Peyer's patch (tissue), 4 donors: ENCODE measurements at regions not wholly inside any gene's neighbourhood (a gene's known extent, or its start where the extent isn't known, plus 50 kb on each side); places are given as distances from the start of the nearest gene placed in this dataset.

Experiments used
- POLR2A ChIP-seq, 2 donors: fragments of 450-650 bp; IDR thresholded peaks; one replicate each; pipeline ENCODE4 v1.5.1; 2017; ENCODE audit warnings: antibody characterized with exemption in 2 of 2, mild to moderate bottlenecking in 2 of 2, moderate library complexity in 2 of 2
- TF ChIP-seq, protein P1 (sequence below), 6 experiments: fragments of 450-650 bp in 4 of 6; fragments of 200-600 bp in 2 of 6; sonication (generic) in 1 of 6; IDR thresholded peaks; one replicate each; pipeline ENCODE4 v1.5.1; 2017 to 2019; ENCODE audit warnings: antibody characterized with exemption in 6 of 6, mild to moderate bottlenecking in 3 of 6, moderate library complexity in 1 of 6

GRCh38 chr17:34485999-34486398, 93.4 kb upstream of the TMEM132E start:
- TF ChIP-seq, protein P1, sequence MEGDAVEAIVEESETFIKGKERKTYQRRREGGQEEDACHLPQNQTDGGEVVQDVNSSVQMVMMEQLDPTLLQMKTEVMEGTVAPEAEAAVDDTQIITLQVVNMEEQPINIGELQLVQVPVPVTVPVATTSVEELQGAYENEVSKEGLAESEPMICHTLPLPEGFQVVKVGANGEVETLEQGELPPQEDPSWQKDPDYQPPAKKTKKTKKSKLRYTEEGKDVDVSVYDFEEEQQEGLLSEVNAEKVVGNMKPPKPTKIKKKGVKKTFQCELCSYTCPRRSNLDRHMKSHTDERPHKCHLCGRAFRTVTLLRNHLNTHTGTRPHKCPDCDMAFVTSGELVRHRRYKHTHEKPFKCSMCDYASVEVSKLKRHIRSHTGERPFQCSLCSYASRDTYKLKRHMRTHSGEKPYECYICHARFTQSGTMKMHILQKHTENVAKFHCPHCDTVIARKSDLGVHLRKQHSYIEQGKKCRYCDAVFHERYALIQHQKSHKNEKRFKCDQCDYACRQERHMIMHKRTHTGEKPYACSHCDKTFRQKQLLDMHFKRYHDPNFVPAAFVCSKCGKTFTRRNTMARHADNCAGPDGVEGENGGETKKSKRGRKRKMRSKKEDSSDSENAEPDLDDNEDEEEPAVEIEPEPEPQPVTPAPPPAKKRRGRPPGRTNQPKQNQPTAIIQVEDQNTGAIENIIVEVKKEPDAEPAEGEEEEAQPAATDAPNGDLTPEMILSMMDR (IDR thresholded peaks at IDR 0.05) = no peak
- TF ChIP-seq POLR2A (IDR thresholded peaks at IDR 0.05) = no peak
